Psoas muscle (tissue), 7 donors: ENCODE measurements at regions not wholly inside any gene's neighbourhood (a gene's known extent, or its start where the extent isn't known, plus 50 kb on each side); places are given as distances from the start of the nearest gene placed in this dataset.

Experiments used
- ATAC-seq, 4 donors: fragments of 200-7000 bp; cut with Tn5 transposase; one replicate each; pipeline ENCODE4 v1.9.1; 2020; ENCODE audit warnings: moderate library complexity in 3 of 4, mild to moderate bottlenecking in 2 of 4
- DNase-seq, 2 donors: peaks; one replicate each; pipeline ENCODE4 v3.0.0-alpha.2; 2020
- H3K27ac ChIP-seq: fragments of 200-600 bp; one replicate; pipeline ENCODE4 v1.8.0; 2022
- H3K27me3 ChIP-seq, 3 donors: fragments of 200-600 bp in 1 of 3; one replicate each; pipeline versions ENCODE4 v1.6.1 to v1.8.0; 2013 to 2022; ENCODE audit warnings: low read length in 2 of 3, mild to moderate bottlenecking in 2 of 3, moderate library complexity in 1 of 3; ENCODE audit not compliant: insufficient read depth in 3 of 3
- H3K36me3 ChIP-seq, 2 donors: fragments of 200-600 bp in 1 of 2; one replicate each; pipeline versions ENCODE4 v1.6.1 to v1.8.0; 2013 to 2022; ENCODE audit warnings: low read depth in 1 of 2, mild to moderate bottlenecking in 1 of 2, moderate library complexity in 1 of 2; ENCODE audit not compliant: insufficient read depth in 1 of 2
- H3K4me1 ChIP-seq: fragments of 200-600 bp; one replicate; pipeline ENCODE4 v1.8.0; 2022
- H3K4me3 ChIP-seq: fragments of 200-600 bp; one replicate; pipeline ENCODE4 v1.8.0; 2022; ENCODE audit warnings: mild to moderate bottlenecking
- H3K9me3 ChIP-seq: fragments of 200-600 bp; one replicate; pipeline ENCODE4 v1.8.0; 2022
- CTCF ChIP-seq: fragments of 200-600 bp; IDR thresholded peaks from one replicate; pipeline ENCODE4 v1.8.0; 2022; ENCODE audit warnings: antibody characterized with exemption
- WGBS, 3 donors: extraction: QIAGEN DNeasy Blood & Tissue Kit; methylation state at CpG; one replicate each; pipeline versions ENCODE4 v1.1.6 to v1.1.7; 2013; 5-methylcytosine and 5-hydroxymethylcytosine counted together
- intact Hi-C, 2 donors: fragments of 100-400 bp; cut with DNase I; formaldehyde crosslinking; loops; one replicate each; pipeline versions ENCODE4 v1.11.0 to v1.14.2; 2022
- donor health status: healthy with polysubstance abuse.
- donor health status: DM: no; HTN: no; CAD: no; lungs with moderate emphysema.
- donor health status: Bipolar disorder and iron deficiency.
- donor health status: healthy.
- donor health status: DM: yes; HTN: yes; CAD: no.
- donor health status: DM: no; HTN: no; CAD: no.
- donor health status: DM: yes; HTN: yes; CAD: no.

- no peaks in the 10 kb centered on the region for H3K36me3 ChIP-seq
- peaks cover 0 to 2% (median 0%) of the 10 kb centered on the region in 3 donors for H3K27me3 ChIP-seq
- no peaks in the 10 kb centered on the region for H3K9me3 ChIP-seq
- ATAC-seq (no peak), DNase-seq (no peak)
- no peak overlapping the region for H3K27ac ChIP-seq
- H3K4me1 ChIP-seq = no peaks in the 10 kb centered on the region
- intact Hi-C loops = no loop called here
- TF ChIP-seq CTCF = no peak
- H3K4me3 ChIP-seq = no peak overlapping the region
- 64 to 67% (median 65%) methylated on average over 4 of the region's 4 CpGs for WGBS, 3 donors
Observed at GRCh38 chr18:40752316-40752715, 1202.7 kb upstream of the PIK3C3 start.

- Histone ChIP-seq H3K27ac (no peak overlapping the region), H3K9me3 (no peaks in the 10 kb centered on the region), H3K36me3 (no peaks in the 10 kb centered on the region), H3K27me3 (peaks cover 0 to 2% (median 0%) of the 10 kb centered on the region in 3 donors), H3K4me1 (no peaks in the 10 kb centered on the region), H3K4me3 (no peak overlapping the region)
- no peak for ATAC-seq
- no peak for TF ChIP-seq CTCF
- WGBS, 3 donors = 58 to 72% (median 62%) methylated on average over 2 of the region's 2 CpGs
- no peak for DNase-seq
- intact Hi-C loops = no loop called here
Observed at GRCh38 chr18:40751186-40751585, 1203.8 kb upstream of the PIK3C3 start.

GRCh38 chr18:40739029-40739428 lies 1216.0 kb upstream of the PIK3C3 start:
- 67 to 83% (median 78%) methylated on average over 1 of the region's 1 CpG for WGBS, 3 donors
- H3K36me3 ChIP-seq = no peaks in the 10 kb centered on the region
- intact Hi-C loops = no loop called here
- no peaks in the 10 kb centered on the region for H3K4me1 ChIP-seq
- H3K9me3 ChIP-seq = no peaks in the 10 kb centered on the region
- no peak for TF ChIP-seq CTCF
- no peak overlapping the region for H3K4me3 ChIP-seq
- ATAC-seq (no peak), DNase-seq (no peak)
- H3K27ac ChIP-seq = no peak overlapping the region
- no peaks in the 10 kb centered on the region for H3K27me3 ChIP-seq

GRCh38 chr18:40738321-40738880 lies 1216.6 kb upstream of the PIK3C3 start:
- ATAC-seq (no peak), DNase-seq (no peak)
- Histone ChIP-seq H3K27me3 (no peaks in the 10 kb centered on the region), H3K4me3 (no peak overlapping the region), H3K36me3 (no peaks in the 10 kb centered on the region), H3K4me1 (no peaks in the 10 kb centered on the region), H3K9me3 (no peaks in the 10 kb centered on the region), H3K27ac (no peak overlapping the region)
- intact Hi-C loops = no loop called here
- no peak for TF ChIP-seq CTCF
- 83% methylated on average over 4 of the region's 4 CpGs for WGBS, 3 donors

- no peaks in the 10 kb centered on the region for H3K9me3 ChIP-seq
- no peaks in the 10 kb centered on the region for H3K27me3 ChIP-seq
- no peak for TF ChIP-seq CTCF
- intact Hi-C loops = no loop called here
- no peak overlapping the region for H3K4me3 ChIP-seq
- no peaks in the 10 kb centered on the region for H3K36me3 ChIP-seq
- no peaks in the 10 kb centered on the region for H3K4me1 ChIP-seq
- no peak for ATAC-seq
- H3K27ac ChIP-seq = no peak overlapping the region
- no peak for DNase-seq
Observed at GRCh38 chr18:40708726-40709125, 1246.3 kb upstream of the PIK3C3 start.
